ENCODE measurements at regions not wholly inside any gene's neighbourhood (a gene's known extent, or its start where the extent isn't known, plus 50 kb on each side); places are given as distances from the start of the nearest gene placed in this dataset.
"Not testable (repeated sequence)": the region's sequence is repeated elsewhere in the genome, so short reads cannot be mapped to it uniquely, and the experiment has no call there.

DNA sequence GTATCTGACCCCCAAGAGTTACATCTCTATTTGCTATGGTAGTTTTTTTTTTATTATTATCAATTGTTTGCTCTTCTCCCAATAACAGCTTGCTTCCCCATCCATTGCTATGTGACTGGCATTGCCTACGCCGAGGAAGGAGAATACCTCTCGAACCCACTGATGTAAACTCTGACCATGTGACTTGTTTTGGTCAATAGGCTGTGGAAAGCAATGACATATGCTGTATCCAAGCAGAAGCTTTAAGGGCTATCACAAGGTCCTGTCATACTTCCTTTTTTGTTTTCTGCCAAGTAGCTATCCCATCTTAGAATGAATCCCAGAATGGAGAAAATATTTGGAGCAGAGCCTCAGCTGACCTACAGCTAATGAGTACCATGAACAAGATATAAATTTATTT is 111.0 kb upstream of the FRMD4B start:
- DNase-seq (ENCODE audit: insufficient read length, low spot score) (no peak), FAIRE-seq (no peak)

DNA sequence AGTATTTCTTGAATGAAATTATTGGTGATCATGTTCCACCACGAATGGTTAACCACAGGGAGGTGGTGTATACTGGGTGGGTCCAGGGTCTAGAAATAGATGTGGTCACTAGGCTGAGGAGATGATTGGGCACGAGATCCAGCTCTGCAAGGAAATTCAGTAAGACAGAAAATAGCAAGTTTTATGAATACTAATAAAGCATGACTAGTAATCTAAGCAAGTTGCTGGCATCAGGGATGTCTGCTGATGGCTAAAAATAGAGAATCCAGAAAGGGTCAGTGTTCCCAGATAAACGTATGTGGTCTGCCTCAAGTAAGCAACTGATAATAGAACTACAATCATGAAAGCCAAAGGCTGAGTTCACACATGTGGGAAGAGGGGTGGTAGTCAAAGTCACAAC is 108.3 kb upstream of the FRMD4B start:
- DNase-seq (ENCODE audit: insufficient read length, low spot score) (no peak), FAIRE-seq (no peak)

DNA sequence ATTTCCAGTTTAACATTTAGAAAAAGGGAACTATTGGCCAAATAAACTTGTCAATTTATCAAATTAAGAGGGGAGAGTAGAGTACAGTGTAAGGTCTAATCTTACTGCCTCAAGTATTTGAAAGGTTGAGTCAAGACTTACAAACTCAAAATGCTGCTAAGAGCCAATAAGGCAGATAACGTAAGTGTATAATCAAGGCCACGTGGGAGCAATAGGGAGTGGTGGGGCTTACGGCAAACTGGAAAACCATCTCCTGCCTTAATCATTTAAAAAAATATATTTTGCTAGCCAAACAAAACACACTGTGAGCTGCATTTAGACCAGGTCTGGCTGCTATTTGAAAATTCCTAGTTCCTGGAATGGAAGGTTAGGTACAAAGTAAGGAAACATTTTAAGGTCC is 107.3 kb upstream of the FRMD4B start:
- DNase-seq (ENCODE audit: insufficient read length, low spot score), result no peak
- FAIRE-seq, result no peak

DNA sequence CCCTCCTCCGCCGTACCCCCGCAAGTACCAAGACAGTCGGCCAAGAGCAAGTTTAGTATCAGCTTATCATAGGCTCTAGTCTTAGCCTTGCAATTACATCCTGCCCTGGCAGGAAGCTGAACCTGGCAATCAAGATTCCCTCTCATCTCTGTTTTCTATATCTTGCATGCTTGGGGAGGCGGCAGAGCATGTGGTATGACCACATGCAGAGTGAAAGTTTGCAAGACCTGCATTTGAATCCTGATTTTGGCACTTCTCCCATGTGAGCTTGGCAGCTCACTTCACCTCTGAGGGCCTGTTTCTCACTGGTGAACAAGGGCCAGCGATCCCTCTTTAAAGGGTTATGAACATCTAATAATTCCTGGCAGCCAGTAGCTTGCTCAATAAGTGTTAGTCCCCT is 106.1 kb upstream of the FRMD4B start:
- FAIRE-seq (no peak), DNase-seq (ENCODE audit: insufficient read length, low spot score) (no peak)

DNA sequence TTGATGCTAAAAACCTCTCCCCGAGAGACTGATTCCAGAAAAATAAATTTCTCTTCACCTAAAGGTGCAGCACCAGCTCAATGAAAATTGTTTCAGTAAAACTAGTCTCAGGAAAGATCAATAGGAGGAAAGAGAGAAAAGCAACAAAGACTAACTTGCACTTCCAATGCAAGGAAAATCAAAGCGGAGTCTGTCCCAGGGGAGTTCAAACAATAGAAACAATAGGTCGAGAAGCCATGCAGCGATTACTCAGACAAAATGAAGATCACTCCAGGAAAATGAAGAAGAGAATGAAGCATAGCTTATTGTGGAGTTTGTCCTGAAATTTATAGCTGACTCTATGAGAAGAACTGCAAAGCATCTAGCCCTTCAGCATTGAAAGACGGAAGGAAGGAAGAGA is 105.1 kb upstream of the FRMD4B start:
- DNase-seq (ENCODE audit: insufficient read length, low spot score), result no peak
- FAIRE-seq, result no peak

DNA sequence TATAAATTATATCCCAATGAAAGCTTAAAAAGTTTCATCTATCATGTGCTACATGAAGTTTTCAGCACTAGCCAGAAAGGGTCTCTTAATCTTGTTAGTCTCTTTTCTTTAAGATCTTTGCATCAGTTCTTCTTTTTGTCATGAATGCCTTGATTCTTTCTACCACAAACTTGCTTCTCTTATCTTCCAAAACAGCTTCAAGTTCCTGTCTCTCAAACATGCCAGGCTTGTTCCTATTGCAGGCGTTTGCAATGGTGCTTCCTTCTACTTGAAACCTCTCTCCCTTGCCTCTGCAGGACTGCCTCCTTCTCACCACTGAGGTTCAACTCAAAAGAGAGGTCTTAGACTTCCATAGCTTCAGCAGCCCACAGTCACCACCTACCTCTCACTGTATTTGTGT is 104.3 kb upstream of the FRMD4B start:
- FAIRE-seq, result no peak
- no peak for DNase-seq (ENCODE audit: insufficient read length, low spot score)

DNA sequence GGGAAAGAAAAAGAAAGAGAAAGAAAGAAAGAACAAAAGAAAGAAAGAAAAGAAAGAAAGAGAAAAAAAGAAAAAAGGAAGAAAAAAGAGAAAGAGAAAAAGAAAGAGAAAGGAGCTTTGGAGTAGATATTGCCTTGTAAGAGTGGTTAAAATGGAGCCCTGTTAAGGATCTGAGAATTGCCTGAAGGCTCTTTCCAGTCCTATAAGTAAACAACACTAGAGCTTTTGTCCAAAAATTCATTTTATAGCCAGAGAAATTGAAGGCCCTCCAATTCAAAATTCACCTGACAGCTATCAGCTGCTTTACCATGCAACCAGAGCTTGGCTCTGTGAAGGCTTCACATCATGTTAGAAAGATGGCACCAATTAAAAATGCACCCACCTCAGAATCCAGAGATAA is 102.1 kb upstream of the FRMD4B start:
- no peak for FAIRE-seq
- no peak for DNase-seq (ENCODE audit: insufficient read length, low spot score)

DNA sequence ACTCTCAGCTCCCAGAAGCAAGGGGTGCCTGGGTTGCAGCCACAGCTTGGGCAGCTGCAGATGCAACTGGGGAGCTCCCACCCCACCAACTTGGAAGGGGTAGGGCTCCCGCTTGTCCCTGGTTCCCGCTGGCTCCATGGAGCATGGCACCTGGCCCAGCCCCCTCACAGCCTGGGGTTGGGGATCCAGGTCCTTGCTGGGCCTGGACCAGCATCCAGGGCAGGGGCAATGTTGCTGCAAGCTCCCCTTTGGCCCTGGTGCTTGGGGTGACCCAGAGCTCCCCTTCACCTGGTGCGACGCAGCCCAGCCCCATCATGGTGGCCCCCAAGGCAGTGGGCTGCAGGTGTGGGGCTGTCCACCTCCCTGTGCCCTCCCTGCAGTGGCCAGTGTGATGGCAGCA is 99.6 kb upstream of the FRMD4B start:
- DNase-seq (ENCODE audit: insufficient read length, low spot score) (no peak), FAIRE-seq (no peak)

DNA sequence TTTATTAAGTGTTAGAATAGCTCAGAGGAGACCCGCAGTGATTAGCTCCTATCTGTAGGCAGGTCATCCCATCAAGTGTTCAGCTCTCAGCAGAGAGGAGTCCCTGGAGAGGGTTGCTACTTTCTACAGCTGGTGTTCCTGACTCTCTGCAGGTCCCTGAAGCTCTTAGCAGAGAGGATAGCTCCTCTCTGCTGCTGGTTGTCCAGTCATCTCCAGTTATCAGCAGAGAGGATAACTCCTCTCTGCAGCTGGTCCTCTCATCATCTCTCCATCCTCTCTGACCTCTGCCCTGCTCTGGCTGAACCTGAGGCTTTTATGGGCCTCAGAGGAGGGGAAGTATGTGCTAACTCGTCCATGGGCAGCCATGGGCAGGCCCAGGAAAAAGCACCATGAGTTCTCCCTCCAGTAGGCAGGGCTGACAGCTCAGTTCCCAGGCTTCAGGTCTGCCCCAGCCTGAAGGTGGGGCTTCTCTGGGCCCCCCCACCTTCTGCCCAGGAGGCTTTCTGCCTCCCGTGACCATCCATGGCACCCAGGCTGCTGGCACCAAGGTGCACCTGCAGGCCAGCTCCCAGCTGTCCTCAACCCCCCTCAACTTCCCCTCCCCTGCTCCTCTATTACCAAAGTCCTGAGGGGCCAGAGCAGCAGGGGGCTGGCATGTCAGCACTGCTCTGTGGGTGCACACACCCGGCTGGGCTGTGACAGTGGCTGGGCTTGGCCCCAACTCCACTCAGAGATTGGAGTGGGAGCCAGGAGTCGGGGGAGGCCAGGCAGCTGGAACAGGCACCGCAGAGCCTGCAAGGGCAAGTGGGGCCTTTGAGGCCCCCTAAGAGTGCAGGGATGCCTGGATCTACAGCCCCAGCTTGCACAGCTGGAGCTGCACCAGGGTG is 98.9 kb upstream of the FRMD4B start:
- DNase-seq (ENCODE audit: insufficient read length, low spot score) (no peak), FAIRE-seq (no peak)

DNA sequence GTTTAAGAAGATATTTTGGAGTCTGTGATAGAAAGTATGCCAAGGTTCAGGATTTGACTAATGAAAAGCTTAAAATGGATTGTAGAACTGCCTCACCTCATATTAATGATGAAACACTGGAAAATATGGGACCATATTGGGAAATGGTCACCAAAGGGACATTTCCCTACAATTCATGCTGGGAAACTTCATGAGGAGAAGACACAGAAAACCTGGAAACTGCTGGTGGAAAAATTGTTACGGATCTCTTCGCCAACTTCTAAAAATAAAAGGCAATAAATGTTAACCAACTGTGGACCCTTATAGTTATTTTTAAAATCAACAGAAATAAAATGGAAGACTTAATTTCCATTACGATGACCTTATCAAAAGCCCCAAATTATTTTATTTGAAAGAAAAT is 97.6 kb upstream of the FRMD4B start:
- FAIRE-seq (no peak), DNase-seq (ENCODE audit: insufficient read length, low spot score) (no peak)

DNA sequence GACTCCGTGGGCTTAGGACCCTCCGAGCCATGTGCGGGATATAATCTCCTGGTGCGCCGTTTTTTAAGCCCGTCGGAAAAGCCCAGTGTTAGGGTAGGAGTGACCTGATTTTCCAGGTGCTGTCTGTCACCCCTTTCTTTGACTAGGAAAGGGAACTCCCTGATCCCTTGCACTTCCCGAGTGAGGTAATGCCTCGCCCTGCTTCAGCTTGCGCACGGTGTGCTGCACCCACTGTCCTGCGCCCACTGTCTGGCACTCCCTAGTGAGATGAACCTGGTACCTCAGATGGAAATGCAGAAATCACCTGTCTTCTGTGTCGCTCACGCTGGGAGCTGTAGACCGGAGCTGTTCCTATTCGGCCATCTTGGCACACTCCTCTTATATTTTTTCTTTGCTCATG is 95.1 kb upstream of the FRMD4B start:
- DNase-seq (ENCODE audit: insufficient read length, low spot score); FAIRE-seq: not testable (repeated sequence)

DNA sequence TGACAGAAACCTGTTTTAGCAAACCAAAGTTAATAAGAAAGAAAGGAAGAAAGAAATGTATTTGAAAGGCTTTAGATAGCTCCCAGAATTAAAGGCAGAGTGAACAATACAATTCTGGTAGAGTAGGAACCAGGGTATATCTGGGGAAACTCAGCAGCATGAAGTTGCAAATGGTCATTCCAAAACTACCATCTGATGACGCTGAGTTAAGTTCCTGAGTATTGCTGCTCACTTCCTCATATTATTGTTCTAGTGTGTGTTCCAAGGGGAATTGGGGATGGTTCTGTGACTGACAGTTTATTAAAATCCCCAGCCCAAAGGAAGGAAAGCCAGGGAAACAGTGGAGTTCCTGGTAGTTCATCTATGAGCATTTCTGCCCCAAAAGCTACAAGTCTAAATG is 88.3 kb upstream of the FRMD4B start:
- FAIRE-seq, result no peak
- DNase-seq (ENCODE audit: insufficient read length, low spot score), result no peak

DNA sequence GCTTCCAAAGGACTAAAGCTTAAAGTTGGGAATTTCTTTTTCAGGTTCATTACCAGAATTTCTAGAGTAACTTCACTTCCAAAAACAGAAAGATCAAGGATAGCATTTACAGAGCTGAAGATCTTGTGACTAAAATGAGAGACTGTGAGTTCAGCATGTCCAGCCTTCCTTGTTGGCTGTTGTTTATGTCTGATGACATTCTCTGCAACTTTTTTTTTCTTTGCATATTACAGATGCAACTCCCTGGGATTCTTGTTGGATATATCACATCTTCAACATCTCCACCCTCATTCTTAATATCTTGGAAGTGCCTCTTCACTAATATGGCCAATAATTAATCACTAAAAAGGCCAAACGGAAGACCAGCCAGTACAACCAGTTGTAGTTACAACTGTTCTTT is 86.2 kb upstream of the FRMD4B start:
- DNase-seq (ENCODE audit: insufficient read length, low spot score) (no peak), FAIRE-seq (no peak)

DNA sequence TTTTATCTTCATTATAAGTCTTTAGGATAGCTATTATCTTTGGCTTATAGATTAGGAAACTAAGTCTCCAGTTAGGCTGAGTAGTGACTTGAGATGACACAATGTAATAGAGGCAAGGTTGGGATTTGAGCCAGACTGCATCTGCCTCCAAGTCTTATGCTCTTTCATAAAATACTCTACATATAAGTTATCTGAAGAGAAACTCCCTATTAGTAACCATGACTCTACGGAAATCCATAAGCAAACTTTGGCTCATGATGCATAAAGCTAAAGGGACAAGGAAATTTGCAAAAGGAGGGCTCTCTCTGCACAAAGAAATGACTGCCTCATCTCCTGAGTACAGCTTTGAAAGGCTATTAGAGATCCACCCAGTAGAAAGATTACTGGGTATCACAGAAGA is 77.6 kb upstream of the FRMD4B start:
- no peak for DNase-seq (ENCODE audit: insufficient read length, low spot score)
- no peak for FAIRE-seq

DNA sequence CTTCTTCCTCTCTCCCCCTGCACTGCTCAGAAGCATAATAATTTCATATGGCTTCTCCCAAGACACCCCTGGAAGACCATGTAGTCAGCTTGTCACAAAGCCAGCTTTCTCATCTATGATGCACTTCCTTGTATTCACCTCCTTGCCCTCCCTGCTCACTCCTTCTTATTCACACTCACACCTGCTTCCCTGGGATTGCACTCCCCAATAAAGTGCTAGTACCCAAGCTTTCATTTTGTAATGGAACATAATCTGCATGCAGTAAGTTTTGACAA is 76.9 kb upstream of the FRMD4B start:
- FAIRE-seq, result no peak

DNA sequence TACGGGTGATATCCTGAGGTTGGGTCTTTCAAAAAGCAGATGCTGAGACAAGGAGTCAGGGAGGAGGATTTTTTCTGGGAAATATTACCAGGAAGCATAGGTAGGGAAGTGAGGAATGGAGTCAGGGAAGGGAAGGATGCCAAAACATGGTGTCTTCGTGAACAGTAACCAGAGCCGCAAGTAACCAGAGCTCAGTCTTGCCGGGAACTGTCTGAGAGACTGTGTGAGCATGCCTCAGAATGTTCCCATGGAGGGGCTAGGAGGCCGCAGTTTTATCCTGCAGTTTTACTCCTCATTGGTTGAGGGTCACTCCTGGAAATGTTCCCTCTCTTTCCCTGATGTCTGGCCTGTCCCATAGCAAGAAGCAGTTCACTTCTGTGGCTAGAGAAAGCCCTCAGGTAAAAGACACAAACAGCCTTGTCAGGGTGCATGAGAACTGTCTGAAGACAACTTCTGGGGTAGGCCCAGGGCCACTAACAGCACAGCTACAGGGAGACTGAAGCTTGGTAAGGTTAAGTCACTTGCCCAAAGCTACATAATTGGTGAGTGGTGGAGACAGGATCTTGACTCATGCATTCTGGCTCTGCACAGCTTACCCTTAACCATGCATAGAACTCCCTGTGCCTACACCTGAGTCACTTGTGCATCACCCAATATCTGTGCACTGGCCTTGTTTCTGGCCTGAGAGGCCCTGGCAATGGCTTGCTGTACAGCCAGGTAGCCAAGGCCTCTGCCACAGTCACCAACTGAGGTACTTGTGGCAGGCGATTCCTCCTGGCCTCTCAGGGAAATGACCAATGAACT is 76.3 kb upstream of the FRMD4B start:
- DNase-seq (ENCODE audit: insufficient read length, low spot score) (no peak), FAIRE-seq (no peak)

More for the DNA sequence above, 76.9 kb upstream of the FRMD4B start:
- DNase-seq (ENCODE audit: insufficient read length, low spot score), result no peak

DNA sequence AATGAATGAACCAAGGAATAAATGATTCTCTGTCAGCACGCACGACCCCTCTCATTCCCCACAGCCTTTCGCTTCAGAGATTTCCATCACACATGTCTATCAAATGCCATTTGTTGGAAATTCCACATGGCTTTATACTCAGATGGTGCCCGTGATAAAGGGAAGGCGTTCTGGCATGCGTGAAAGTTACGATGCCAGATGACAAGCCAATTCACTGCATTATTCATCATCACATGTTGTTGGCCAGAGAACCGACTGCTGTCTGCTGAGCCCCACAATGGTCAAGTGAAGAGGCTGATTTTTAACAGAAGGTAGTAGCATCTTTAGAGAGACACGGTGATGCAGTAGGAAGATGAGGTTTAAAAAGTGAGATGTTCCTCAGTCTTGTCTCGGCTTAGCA is 74.1 kb upstream of the FRMD4B start:
- no peak for FAIRE-seq
- no peak for DNase-seq (ENCODE audit: insufficient read length, low spot score)

DNA sequence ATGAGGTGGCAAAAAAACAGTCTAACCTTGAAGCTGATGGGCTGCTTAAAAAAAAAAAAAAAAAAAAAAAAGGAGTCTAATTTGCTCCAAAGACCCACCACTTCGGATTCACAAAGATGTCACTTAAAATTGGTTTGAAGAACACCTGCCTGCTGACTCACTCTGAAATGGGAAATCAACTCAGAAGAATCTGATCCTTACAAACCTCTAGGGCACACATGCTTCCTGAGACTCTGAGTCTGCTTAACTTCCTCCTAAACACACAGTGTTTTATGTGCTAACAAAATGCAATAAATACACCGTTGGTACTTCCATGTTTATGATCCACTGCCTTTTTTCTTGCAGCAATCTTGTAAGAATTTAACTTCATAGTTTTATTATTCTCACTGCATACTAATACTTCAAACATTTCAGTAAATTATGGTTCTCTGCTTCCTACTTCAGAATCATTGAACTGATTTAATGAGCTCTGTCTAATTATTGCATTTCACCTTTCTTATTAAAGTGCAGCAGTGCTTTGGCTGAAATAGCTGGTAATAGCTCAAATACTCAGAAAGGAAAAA is 73.0 kb upstream of the FRMD4B start:
- no peak for FAIRE-seq
- DNase-seq (ENCODE audit: insufficient read length, low spot score), result no peak

DNA sequence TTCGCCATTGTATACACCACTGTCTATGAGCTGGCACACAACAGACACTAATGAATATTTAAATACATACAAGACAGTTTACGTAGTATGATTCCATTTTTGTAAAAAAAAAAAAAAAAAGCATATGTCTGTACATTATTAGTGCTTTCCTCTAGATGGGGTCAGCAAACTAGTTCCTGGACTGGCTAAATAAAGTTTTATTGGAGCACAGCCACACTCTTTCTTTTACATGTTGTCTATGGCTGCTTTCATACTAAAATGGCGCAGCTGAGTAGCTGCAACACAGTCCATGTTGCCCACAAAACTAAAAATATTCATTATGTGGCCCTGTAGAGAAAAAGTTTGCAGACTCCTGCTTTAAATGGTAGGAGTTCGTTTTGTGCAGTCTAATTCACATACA is 70.7 kb upstream of the FRMD4B start:
- FAIRE-seq (no peak), DNase-seq (ENCODE audit: insufficient read length, low spot score) (no peak)

DNA sequence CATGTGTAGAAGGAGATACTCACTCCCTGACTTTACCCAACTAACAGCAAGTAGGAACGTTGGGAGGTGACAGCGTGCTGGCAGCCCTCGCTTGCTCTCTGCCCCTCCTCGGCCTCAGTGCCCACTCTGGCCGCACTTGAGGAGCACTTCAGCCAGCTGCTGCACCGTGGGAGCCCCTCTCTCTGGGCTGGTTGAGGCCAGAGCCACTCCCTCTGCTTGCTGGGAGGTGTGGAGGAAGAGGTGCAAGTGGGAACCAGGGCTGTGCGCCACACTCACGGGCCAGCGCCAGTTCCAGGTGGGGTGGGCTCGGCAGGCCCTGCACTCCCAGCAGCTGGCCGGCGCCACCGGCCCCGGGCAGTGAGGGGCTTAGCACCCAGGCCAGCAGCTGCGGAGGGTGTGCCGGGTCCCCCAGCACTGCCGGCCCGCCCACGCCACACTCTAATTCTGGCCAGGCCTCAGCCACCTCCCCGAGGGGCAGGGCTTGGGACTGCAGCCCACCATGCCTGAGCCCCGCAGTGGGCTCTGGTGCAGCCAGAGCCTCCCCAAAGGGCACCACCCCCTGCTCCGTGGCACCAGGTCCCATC is 68.4 kb upstream of the FRMD4B start:
- FAIRE-seq, result no peak
- no peak for DNase-seq (ENCODE audit: insufficient read length, low spot score)

DNA sequence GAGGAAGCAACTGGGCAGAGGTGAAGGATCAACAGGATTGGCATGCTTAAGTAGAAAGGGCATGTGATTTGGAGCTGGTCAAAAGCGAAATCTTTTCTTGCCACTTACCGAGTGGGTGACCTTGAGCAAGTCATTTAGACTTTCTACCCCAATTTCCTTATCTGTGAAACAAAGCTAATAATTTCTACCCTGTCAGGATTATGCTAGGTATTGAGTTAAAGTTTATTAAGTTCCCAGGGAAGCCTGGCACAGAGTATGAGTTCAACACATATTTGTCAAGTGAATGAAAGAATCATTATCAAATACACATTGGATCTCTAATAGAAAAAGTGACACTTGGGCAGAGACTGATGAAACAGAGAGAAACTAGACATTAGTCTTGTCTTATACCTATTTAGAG is 66.4 kb upstream of the FRMD4B start:
- FAIRE-seq (peak; percentile 31), DNase-seq (ENCODE audit: insufficient read length, low spot score) (no peak)

DNA sequence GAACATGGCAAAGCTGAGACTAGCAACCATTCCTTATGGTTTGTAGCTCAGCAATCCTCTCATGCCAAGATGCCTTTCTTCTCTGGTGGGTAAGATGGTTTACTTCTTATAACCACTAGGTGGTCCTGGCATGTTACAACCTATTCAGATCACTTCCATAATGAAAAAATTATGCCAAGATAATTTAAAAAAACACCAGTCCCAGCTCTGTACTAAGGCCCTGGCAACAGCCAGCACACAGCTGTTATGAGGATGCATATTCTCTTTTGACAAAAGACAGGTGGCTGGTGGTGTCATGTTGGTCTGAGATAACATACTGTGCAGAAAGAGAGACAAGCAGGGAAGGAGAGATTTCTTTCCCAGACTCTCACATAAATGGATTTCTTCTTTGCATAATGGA is 65.7 kb upstream of the FRMD4B start:
- FAIRE-seq (no peak), DNase-seq (ENCODE audit: insufficient read length, low spot score) (no peak)
